ENCODE measurements at regions not wholly inside any gene's neighbourhood (a gene's known extent, or its start where the extent isn't known, plus 50 kb on each side); places are given as distances from the start of the nearest gene placed in this dataset.

DNA sequence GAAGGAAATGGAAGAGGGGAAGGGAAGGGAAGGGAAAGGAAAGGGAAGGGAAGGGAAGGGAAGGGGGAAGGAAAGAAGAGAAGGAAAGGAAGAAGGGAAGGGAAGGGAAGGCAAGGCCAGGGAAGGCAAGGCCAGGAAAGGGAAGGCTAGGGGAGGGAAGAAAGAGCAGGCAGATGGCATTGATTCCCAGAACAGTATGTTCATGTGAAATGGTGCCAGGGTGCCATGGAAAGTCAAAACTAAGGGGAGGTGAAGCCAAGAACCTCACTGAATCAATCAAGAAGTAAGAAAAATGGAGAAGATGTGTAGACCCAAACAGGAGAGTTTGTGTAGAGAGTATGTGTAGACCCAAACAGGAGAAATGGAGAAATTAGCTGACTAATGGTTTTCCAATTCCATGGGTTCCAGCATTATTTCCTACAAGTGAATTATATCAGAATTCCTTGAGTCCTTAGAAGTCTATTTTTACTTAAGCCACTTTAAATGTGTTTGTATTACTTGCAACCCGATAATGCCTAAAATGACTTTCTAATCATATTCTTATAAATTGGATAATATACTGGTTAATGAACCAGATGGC is 367.6 kb downstream of the TXNL1 start:
- TF ChIP-seq, protein P1, sequence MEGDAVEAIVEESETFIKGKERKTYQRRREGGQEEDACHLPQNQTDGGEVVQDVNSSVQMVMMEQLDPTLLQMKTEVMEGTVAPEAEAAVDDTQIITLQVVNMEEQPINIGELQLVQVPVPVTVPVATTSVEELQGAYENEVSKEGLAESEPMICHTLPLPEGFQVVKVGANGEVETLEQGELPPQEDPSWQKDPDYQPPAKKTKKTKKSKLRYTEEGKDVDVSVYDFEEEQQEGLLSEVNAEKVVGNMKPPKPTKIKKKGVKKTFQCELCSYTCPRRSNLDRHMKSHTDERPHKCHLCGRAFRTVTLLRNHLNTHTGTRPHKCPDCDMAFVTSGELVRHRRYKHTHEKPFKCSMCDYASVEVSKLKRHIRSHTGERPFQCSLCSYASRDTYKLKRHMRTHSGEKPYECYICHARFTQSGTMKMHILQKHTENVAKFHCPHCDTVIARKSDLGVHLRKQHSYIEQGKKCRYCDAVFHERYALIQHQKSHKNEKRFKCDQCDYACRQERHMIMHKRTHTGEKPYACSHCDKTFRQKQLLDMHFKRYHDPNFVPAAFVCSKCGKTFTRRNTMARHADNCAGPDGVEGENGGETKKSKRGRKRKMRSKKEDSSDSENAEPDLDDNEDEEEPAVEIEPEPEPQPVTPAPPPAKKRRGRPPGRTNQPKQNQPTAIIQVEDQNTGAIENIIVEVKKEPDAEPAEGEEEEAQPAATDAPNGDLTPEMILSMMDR (IDR thresholded peaks at IDR 0.05; ENCODE audit: low read depth, low read length), result no peak
- H3K4me3 ChIP-seq (ENCODE audit: low read depth, low read length), result no peak overlapping the region

DNA sequence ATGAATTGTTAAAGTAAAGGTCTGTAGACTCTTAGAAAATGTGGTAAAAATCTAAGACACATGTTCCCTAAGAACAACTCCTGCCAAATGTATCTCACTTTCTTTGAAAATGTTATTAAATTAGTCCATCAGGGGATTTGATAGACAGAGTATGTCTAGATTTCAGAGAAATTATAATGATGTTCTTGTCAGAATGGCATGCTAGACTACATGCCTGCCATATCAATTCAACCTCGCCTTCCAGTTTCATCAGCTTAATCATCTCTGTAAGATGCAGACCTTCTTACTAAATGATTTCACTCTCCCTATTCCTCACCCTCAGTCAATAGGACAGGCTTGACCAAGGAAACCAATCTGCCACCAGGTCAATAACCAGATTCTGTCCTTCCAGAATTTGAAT is 368.4 kb downstream of the TXNL1 start:
- TF ChIP-seq, protein P1 (IDR thresholded peaks at IDR 0.05; ENCODE audit: low read depth, low read length), result no peak

DNA sequence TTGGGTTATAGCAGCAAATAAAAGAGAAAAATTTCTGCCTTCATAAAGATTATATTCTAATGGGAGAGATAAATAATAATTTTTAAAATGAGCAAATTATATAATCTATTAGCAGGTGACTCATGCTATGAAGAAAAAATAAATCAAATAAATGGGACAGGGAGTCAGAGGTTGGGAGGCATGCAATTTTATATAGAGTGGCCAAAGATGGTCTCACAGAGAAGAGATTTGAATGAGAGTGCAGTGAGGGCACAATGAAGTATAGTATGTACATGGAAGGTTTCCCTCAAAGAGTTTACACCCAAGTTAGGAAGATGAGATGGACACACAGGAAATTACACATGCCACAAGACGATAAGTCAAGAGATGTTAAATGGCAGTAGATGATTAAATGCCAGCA is 369.4 kb downstream of the TXNL1 start:
- TF ChIP-seq, protein P1 (IDR thresholded peaks at IDR 0.05; ENCODE audit: low read depth, low read length), result no peak
- H3K4me3 ChIP-seq (ENCODE audit: low read depth, low read length), result no peak overlapping the region

More for the DNA sequence above, 368.4 kb downstream of the TXNL1 start:
- no peak overlapping the region for H3K4me3 ChIP-seq (ENCODE audit: low read depth, low read length)

DNA sequence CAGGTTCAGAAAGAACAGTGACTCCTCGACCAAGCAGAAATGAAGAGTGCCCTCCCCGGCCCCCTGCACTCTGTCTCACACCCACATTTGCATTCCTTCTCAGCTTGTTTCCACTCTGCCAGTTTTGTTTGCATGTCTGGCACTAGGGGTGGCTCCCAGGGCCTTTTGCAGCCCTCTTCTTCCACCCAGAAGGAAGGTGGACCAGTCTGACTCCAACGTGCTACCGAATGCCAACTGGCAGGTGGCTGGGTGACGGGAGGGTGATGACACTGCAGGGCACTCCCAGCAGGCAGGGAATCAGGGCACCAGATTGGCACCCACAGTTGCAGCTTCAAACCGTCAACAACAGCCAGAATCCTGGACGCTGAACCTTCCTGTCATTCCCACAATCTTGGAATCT is 371.1 kb downstream of the TXNL1 start:
- TF ChIP-seq, protein P1 (IDR thresholded peaks at IDR 0.05; ENCODE audit: low read depth, low read length), result no peak
- no peak overlapping the region for H3K4me3 ChIP-seq (ENCODE audit: low read depth, low read length)

DNA sequence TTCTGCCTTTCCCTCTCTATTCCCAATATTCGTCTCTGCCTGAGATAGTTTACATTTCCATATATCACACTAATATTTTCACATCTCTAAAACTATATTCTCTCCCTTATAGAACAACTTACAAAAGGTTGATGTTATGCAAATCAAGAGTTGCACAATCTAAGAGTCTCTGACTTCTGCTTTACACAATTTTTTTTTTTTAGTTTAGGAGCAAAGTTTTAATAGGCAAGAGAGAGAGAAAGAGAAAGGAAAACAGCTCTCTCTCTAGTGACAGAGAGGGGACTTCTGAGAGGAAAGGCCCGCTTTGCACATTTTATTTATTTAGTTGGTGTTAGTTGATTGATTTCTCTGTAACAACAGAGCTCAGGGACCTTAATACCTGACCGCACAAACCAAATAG is 380.2 kb downstream of the TXNL1 start:
- no peak overlapping the region for H3K4me3 ChIP-seq (ENCODE audit: low read depth, low read length)
- TF ChIP-seq, protein P1 (IDR thresholded peaks at IDR 0.05; ENCODE audit: low read depth, low read length), result no peak

DNA sequence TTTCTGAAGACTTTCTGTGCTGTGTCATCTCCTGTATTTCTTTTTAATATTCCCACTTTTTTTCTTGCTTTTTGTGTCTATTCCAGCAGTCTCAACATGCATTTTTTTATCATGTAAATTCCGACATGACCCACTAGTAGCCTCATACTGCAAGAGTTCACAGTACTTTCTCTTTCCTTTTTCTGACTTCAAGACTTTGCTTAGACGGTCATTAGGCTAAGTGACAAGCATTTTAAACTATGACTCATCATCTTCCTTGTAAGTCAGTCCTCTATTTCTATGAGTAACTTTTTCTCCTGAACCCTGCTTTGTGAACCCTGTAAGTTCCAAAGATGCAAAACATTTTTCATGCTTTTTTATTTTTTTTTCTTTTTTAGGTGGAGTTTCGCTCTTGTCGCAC is 381.2 kb downstream of the TXNL1 start:
- H3K4me3 ChIP-seq (ENCODE audit: low read depth, low read length), result no peak overlapping the region
- TF ChIP-seq, protein P1 (IDR thresholded peaks at IDR 0.05; ENCODE audit: low read depth, low read length), result no peak

DNA sequence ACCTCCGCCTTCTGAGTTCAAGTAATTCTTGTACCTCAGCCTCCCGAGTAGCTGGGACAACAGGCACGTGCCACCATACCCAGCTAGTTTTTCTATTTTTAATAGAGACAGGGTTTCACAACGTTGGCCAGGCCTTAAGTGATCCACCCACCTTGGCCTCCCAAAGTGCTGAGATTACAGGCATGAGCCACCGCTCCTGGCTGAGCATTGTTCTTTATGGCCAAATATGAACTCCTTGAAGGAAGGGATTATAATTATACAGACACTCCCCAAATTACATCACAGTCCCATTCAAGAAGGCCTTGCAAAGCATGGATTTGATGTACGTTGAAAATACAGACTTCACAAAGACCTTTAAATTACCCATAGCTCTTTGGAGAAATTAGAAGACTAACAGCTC is 381.7 kb downstream of the TXNL1 start:
- no peak overlapping the region for H3K4me3 ChIP-seq (ENCODE audit: low read depth, low read length)
- TF ChIP-seq, protein P1 (IDR thresholded peaks at IDR 0.05; ENCODE audit: low read depth, low read length), result no peak

All from WI38 (cell line).